ENCODE measurements at regions not wholly inside any gene's neighbourhood (a gene's known extent, or its start where the extent isn't known, plus 50 kb on each side); places are given as distances from the start of the nearest gene placed in this dataset.

- Histone ChIP-seq H3K4me3 (no peak overlapping the region), H3K4me1 (no peaks in the 10 kb centered on the region), H3K36me3 (no peaks in the 10 kb centered on the region), H3K27me3 (no peaks in the 10 kb centered on the region), H3K9me3 (no peaks in the 10 kb centered on the region), H3K27ac (no peak overlapping the region)
- no peak for TF ChIP-seq POLR2A (IDR thresholded peaks at IDR 0.05)
- TF ChIP-seq POLR2AphosphoS5 (IDR thresholded peaks at IDR 0.05; ENCODE audit: insufficient read depth in 1 of 2, low read depth in 1 of 2), result no peak
- no peak for TF ChIP-seq CTCF (IDR thresholded peaks at IDR 0.05)
- intact Hi-C loops (cut with DNase I), result no loop called here
- DNase-seq (ENCODE audit: extremely low spot score in 2 of 2), result no peak
These were observed 191.9 kb upstream of the SPRY1 start for GRCh38 chr4:123204737-123205136.

- H3K27ac ChIP-seq, result no peak overlapping the region
- intact Hi-C loops (cut with DNase I), result no loop called here
- H3K9me3 ChIP-seq, result no peaks in the 10 kb centered on the region
- TF ChIP-seq POLR2AphosphoS5 (IDR thresholded peaks at IDR 0.05; ENCODE audit: insufficient read depth in 1 of 2, low read depth in 1 of 2) (no peak), POLR2A (IDR thresholded peaks at IDR 0.05) (no peak), CTCF (IDR thresholded peaks at IDR 0.05) (no peak)
- no peaks in the 10 kb centered on the region for H3K27me3 ChIP-seq
- DNase-seq (ENCODE audit: extremely low spot score in 2 of 2), result no peak
- H3K36me3 ChIP-seq, result no peaks in the 10 kb centered on the region
- no peak overlapping the region for H3K4me3 ChIP-seq
- no peaks in the 10 kb centered on the region for H3K4me1 ChIP-seq
These were observed 190.6 kb upstream of the SPRY1 start for GRCh38 chr4:123206016-123206415.

DNA sequence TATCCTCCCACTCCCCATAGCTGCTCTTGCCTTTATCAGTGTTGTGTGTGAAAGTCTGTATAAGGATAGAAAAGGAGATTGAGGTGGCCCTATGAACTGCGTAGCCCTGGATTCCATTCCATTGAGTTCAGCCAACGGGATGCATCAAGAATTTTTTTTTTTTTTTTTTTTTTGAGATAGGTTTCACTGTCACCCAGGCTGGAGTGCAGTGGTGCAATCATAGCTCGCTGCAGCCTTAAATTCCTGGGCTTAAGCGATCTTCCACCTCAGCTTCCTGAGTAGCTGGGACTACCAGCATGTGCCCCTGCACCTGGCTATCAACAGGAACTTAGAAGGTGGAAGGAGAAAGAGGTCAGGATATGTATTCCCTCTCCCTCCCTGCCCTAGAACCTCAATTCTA, 187.2 kb upstream of the SPRY1 start:
- intact Hi-C loops (cut with DNase I), result no loop called here
- Histone ChIP-seq H3K27me3 (no peaks in the 10 kb centered on the region), H3K36me3 (no peaks in the 10 kb centered on the region), H3K9me3 (no peaks in the 10 kb centered on the region), H3K4me3 (no peak overlapping the region), H3K27ac (no peak overlapping the region), H3K4me1 (no peaks in the 10 kb centered on the region)
- TF ChIP-seq CTCF (IDR thresholded peaks at IDR 0.05), result no peak
- TF ChIP-seq POLR2A (IDR thresholded peaks at IDR 0.05), result no peak
- TF ChIP-seq POLR2AphosphoS5 (IDR thresholded peaks at IDR 0.05; ENCODE audit: insufficient read depth in 1 of 2, low read depth in 1 of 2), result no peak
- DNase-seq (ENCODE audit: extremely low spot score in 2 of 2), result no peak

DNA sequence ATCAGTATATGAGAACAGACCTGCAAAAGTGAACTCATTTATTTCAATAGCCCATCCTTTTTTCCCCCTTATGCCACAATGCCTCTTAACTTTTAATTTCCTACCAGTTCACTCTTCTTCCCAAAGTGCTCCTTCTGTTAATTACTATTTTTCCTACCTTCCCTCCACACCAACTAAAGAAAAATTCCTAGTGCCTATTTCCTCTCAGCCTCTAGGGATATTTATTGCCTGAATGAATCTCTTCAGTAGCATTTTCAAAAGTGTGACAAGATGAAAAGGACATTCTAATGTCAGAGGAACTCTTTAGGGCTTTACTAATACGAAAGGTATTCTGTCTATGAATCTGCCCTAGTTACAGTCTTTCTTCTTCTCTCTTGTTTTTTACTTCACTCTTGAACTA, 181.1 kb upstream of the SPRY1 start:
- TF ChIP-seq POLR2A (IDR thresholded peaks at IDR 0.05) (no peak), POLR2AphosphoS5 (IDR thresholded peaks at IDR 0.05; ENCODE audit: insufficient read depth in 1 of 2, low read depth in 1 of 2) (no peak), CTCF (IDR thresholded peaks at IDR 0.05) (no peak)
- H3K27ac ChIP-seq, result no peak overlapping the region

DNA sequence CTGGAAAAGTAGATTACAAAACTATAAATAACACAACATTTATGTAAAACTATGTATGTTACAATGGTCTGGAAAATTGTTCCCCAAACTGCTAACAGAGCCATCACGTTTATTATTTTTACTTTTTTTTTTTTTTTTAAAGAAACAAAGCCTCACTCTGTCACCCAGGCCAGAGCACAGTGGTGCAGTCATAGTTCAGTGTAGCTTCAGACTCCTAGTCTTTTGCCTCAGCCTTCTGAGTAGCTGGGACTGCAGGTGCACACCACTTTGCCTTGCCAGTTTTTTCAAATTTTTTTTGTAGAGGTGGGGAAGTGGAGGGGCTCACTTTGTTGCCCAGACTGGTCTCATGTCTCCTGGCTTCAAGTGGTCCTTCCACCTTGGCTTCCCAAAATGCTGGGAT, 180.1 kb upstream of the SPRY1 start:
- Histone ChIP-seq H3K36me3 (no peaks in the 10 kb centered on the region), H3K27ac (no peak overlapping the region), H3K4me1 (no peaks in the 10 kb centered on the region), H3K27me3 (no peaks in the 10 kb centered on the region), H3K9me3 (no peaks in the 10 kb centered on the region), H3K4me3 (no peak overlapping the region)
- intact Hi-C loops (cut with DNase I), result no loop called here
- no peak for TF ChIP-seq POLR2A (IDR thresholded peaks at IDR 0.05)
- no peak for TF ChIP-seq CTCF (IDR thresholded peaks at IDR 0.05)
- no peak for TF ChIP-seq POLR2AphosphoS5 (IDR thresholded peaks at IDR 0.05; ENCODE audit: insufficient read depth in 1 of 2, low read depth in 1 of 2)
- no peak for DNase-seq (ENCODE audit: extremely low spot score in 2 of 2)

More for the DNA sequence above, 181.1 kb upstream of the SPRY1 start:
- no peaks in the 10 kb centered on the region for H3K27me3 ChIP-seq
- no peaks in the 10 kb centered on the region for H3K36me3 ChIP-seq
- DNase-seq (ENCODE audit: extremely low spot score in 2 of 2), result no peak
- no peaks in the 10 kb centered on the region for H3K9me3 ChIP-seq
- H3K4me3 ChIP-seq, result no peak overlapping the region
- no peaks in the 10 kb centered on the region for H3K4me1 ChIP-seq
- intact Hi-C loops (cut with DNase I), result no loop called here

Data from vagina (tissue), 2 donors.